Left lung (tissue), 4 donors: ENCODE measurements at regions not wholly inside any gene's neighbourhood (a gene's known extent, or its start where the extent isn't known, plus 50 kb on each side); places are given as distances from the start of the nearest gene placed in this dataset.
"Not testable (repeated sequence)": the region's sequence is repeated elsewhere in the genome, so short reads cannot be mapped to it uniquely, and the experiment has no call there.

Experiments
- ATAC-seq: fragments of 200-7000 bp; cut with Tn5 transposase; one replicate; pipeline ENCODE4 v1.9.1; 2020; ENCODE audit warnings: moderate library complexity
- DNase-seq, 4 donors: peaks; one replicate each; pipeline ENCODE4 v3.0.0-alpha.2; 2013 to 2020
- H3K27ac ChIP-seq, 2 donors: fragments of 200-600 bp; sonication (generic) in 1 of 2; one replicate each; pipeline versions ENCODE4 v1.5.0 to v1.8.0; 2020 to 2021
- H3K27me3 ChIP-seq, 2 donors: fragments of 200-600 bp; sonication (generic) in 1 of 2; one replicate each; pipeline versions ENCODE4 v1.5.0 to v1.8.0; 2020 to 2021
- H3K36me3 ChIP-seq, 2 donors: fragments of 200-600 bp; sonication (generic) in 1 of 2; one replicate each; pipeline versions ENCODE4 v1.5.0 to v1.8.0; 2020 to 2021
- H3K4me1 ChIP-seq, 2 donors: fragments of 200-600 bp; one replicate each; pipeline ENCODE4 v1.8.0; 2021
- H3K4me3 ChIP-seq, 2 donors: fragments of 200-600 bp; sonication (generic) in 1 of 2; one replicate each; pipeline versions ENCODE4 v1.5.0 to v1.8.0; 2020 to 2021; ENCODE audit warnings: mild to moderate bottlenecking in 1 of 2
- H3K9me3 ChIP-seq, 2 donors: fragments of 200-600 bp; sonication (generic) in 1 of 2; one replicate each; pipeline versions ENCODE4 v1.5.0 to v1.8.0; 2020 to 2021
- CTCF ChIP-seq, 2 donors: fragments of 200-600 bp; sonication (generic) in 1 of 2; IDR thresholded peaks; one replicate each; pipeline versions ENCODE4 v1.5.0 to v1.8.0; 2021; ENCODE audit warnings: antibody characterized with exemption in 2 of 2
- intact Hi-C, 2 donors: fragments of 100-400 bp; cut with DNase I; formaldehyde crosslinking; loops; one replicate each; pipeline versions ENCODE4 v1.11.2 to v1.14.2; 2022
- donor health status: DM: no; HTN: yes; CAD: no.
- donor health status: DM: no; HTN: no; CAD: no.

GRCh38 chr14:71165121-71166031 is 258.1 kb downstream of the PCNX1 start:
- Histone ChIP-seq H3K4me3 (no peak overlapping the region), H3K27ac (no peak overlapping the region), H3K27me3 (no peaks in the 10 kb centered on the region), H3K36me3 (no peaks in the 10 kb centered on the region), H3K4me1 (peaks cover 3 to 13% of the 10 kb centered on the region in 2 donors), H3K9me3 (no peaks in the 10 kb centered on the region)
- no peak for TF ChIP-seq CTCF (IDR thresholded peaks at IDR 0.05)
- ATAC-seq (peak; percentile 11), DNase-seq (no peak)
- intact Hi-C loops: no loop called here

GRCh38 chr14:71166180-71166837 is 259.1 kb downstream of the PCNX1 start:
- ATAC-seq: peak; percentile 94
- Histone ChIP-seq H3K27me3 (no peaks in the 10 kb centered on the region), H3K4me1 (peaks cover 3 to 13% of the 10 kb centered on the region in 2 donors), H3K27ac (no peak overlapping the region), H3K36me3 (no peaks in the 10 kb centered on the region), H3K9me3 (no peaks in the 10 kb centered on the region), H3K4me3 (no peak overlapping the region)
- intact Hi-C loops: no loop called here
- peak in 2 of 4 donors; percentile 37 to 60 for DNase-seq
- TF ChIP-seq CTCF (IDR thresholded peaks at IDR 0.05): peak; percentile 37 to 53

GRCh38 chr14:71167325-71167950 is 260.2 kb downstream of the PCNX1 start:
- H3K36me3 ChIP-seq, H3K4me3 ChIP-seq, ATAC-seq, H3K27ac ChIP-seq, intact Hi-C loops, H3K27me3 ChIP-seq, DNase-seq, H3K9me3 ChIP-seq: not testable (repeated sequence)
- peaks cover 3 to 13% of the 10 kb centered on the region in 2 donors for H3K4me1 ChIP-seq

GRCh38 chr14:71168161-71168560 is 260.9 kb downstream of the PCNX1 start:
- ATAC-seq, H3K27ac ChIP-seq, H3K36me3 ChIP-seq, DNase-seq, H3K27me3 ChIP-seq, H3K4me3 ChIP-seq, H3K9me3 ChIP-seq, intact Hi-C loops: not testable (repeated sequence)
- peaks cover 3 to 13% of the 10 kb centered on the region in 2 donors for H3K4me1 ChIP-seq

GRCh38 chr14:71168564-71169427 is 261.5 kb downstream of the PCNX1 start:
- Histone ChIP-seq H3K27ac (no peak overlapping the region), H3K9me3 (no peaks in the 10 kb centered on the region), H3K4me1 (peaks cover 3 to 13% of the 10 kb centered on the region in 2 donors), H3K4me3 (no peak overlapping the region), H3K27me3 (no peaks in the 10 kb centered on the region), H3K36me3 (no peaks in the 10 kb centered on the region)
- ATAC-seq: no peak
- DNase-seq: peak in 1 of 4 donors; percentile 59
- intact Hi-C loops: no loop called here
- TF ChIP-seq CTCF (IDR thresholded peaks at IDR 0.05): no peak
